Mesenchymal stem cell (in vitro differentiated cells and primary cell): ENCODE measurements at regions not wholly inside any gene's neighbourhood (a gene's known extent, or its start where the extent isn't known, plus 50 kb on each side); places are given as distances from the start of the nearest gene placed in this dataset.

Source experiments
- DNase-seq: peaks from one replicate; pipeline ENCODE4 v3.0.0-alpha.2; 2013
- H2AFZ ChIP-seq: one replicate; pipeline ENCODE4 v1.6.1; 2013; ENCODE audit warnings: low read depth, mild to moderate bottlenecking, control low read depth, inconsistent platforms, low read length, moderate library complexity
- H2AK5ac ChIP-seq: 2 replicates; pipeline ENCODE4 v1.6.1; 2013; ENCODE audit warnings: low read length, moderate library complexity, mild to moderate bottlenecking, inconsistent platforms; ENCODE audit not compliant: severe bottlenecking
- H2BK120ac ChIP-seq: one replicate; pipeline ENCODE4 v1.6.1; 2013; ENCODE audit warnings: low read depth, mild to moderate bottlenecking, inconsistent platforms, low read length, moderate library complexity
- H2BK12ac ChIP-seq, 2 experiments: one replicate each; pipeline ENCODE4 v1.6.1; 2013; ENCODE audit warnings: inconsistent platforms in 2 of 2, low read length in 2 of 2, mild to moderate bottlenecking in 2 of 2, moderate library complexity in 2 of 2, control low read depth in 1 of 2
- H2BK15ac ChIP-seq: one replicate; pipeline ENCODE4 v1.6.1; 2013; ENCODE audit warnings: mild to moderate bottlenecking, low read depth, inconsistent platforms; ENCODE audit not compliant: poor library complexity, severe bottlenecking
- H2BK5ac ChIP-seq: 2 replicates; pipeline ENCODE4 v1.6.1; 2013; ENCODE audit warnings: low read depth, mild to moderate bottlenecking, low read length, control low read depth, inconsistent platforms; ENCODE audit not compliant: poor library complexity, severe bottlenecking
- H3K14ac ChIP-seq, 2 experiments: one replicate each; pipeline ENCODE4 v1.6.1; 2013; ENCODE audit warnings: inconsistent platforms in 2 of 2, low read length in 2 of 2, control low read depth in 1 of 2, mild to moderate bottlenecking in 1 of 2, moderate library complexity in 1 of 2
- H3K18ac ChIP-seq, 2 experiments: one replicate each; pipeline ENCODE4 v1.6.1; 2013; ENCODE audit warnings: inconsistent platforms in 2 of 2, low read length in 2 of 2, control low read depth in 1 of 2, low read depth in 1 of 2, mild to moderate bottlenecking in 1 of 2
- H3K23ac ChIP-seq, 2 experiments: one replicate each; pipeline ENCODE4 v1.6.1; 2013; ENCODE audit warnings: inconsistent platforms in 2 of 2, low read length in 2 of 2, mild to moderate bottlenecking in 2 of 2, moderate library complexity in 2 of 2, control low read depth in 1 of 2
- H3K27ac ChIP-seq: 2 replicates; pipeline ENCODE4 v1.5.1; 2013; ENCODE audit warnings: mild to moderate bottlenecking, moderate library complexity, low read length, control low read depth, inconsistent platforms; ENCODE audit not compliant: poor library complexity, severe bottlenecking
- H3K27me3 ChIP-seq, 2 experiments: 2 replicates each; pipeline versions ENCODE4 v1.6.1 to v1.7.0; 2013; ENCODE audit warnings: low read length in 2 of 2, mild to moderate bottlenecking in 2 of 2, moderate library complexity in 2 of 2, control low read depth in 1 of 2, inconsistent platforms in 1 of 2; ENCODE audit not compliant: control insufficient read depth in 1 of 2, insufficient read depth in 1 of 2
- H3K36me3 ChIP-seq, 2 experiments: 2 replicates each; pipeline versions ENCODE4 v1.6.1 to v1.7.0; 2013; ENCODE audit warnings: low read length in 2 of 2, control low read depth in 1 of 2, inconsistent platforms in 1 of 2, low read depth in 1 of 2, mild to moderate bottlenecking in 1 of 2; ENCODE audit not compliant: insufficient read depth in 2 of 2, control insufficient read depth in 1 of 2
- H3K4ac ChIP-seq, 2 experiments: one replicate each; pipeline ENCODE4 v1.6.1; 2013; ENCODE audit warnings: inconsistent platforms in 2 of 2, low read length in 2 of 2, mild to moderate bottlenecking in 2 of 2, moderate library complexity in 2 of 2, control low read depth in 1 of 2, low read depth in 1 of 2
- H3K4me1 ChIP-seq: 2 replicates; pipeline ENCODE4 v1.6.1; 2013; ENCODE audit warnings: low read depth, low read length, control low read depth; ENCODE audit not compliant: control insufficient read depth, insufficient read depth
- H3K4me2 ChIP-seq: 2 replicates; pipeline ENCODE4 v1.6.1; 2013; ENCODE audit warnings: low read length, mild to moderate bottlenecking, inconsistent platforms; ENCODE audit not compliant: poor library complexity, severe bottlenecking
- H3K4me3 ChIP-seq, 2 experiments: 2 replicates each; pipeline versions ENCODE4 v1.5.1 to v1.7.0; 2013; ENCODE audit warnings: low read length in 2 of 2, mild to moderate bottlenecking in 2 of 2, control low read depth in 1 of 2, low read depth in 1 of 2; ENCODE audit not compliant: insufficient read depth in 1 of 2
- H3K79me1 ChIP-seq: replicated peaks from 2 replicates; pipeline ENCODE4 v1.6.1; 2013; ENCODE audit warnings: mild to moderate bottlenecking, control low read depth, low read length, inconsistent platforms; ENCODE audit not compliant: poor library complexity, severe bottlenecking
- H3K9ac ChIP-seq: 2 replicates; pipeline ENCODE4 v1.7.0; 2013; ENCODE audit warnings: mild to moderate bottlenecking, low read length, moderate library complexity
- H3K9me3 ChIP-seq: 2 replicates; pipeline ENCODE4 v1.7.0; 2013; ENCODE audit warnings: mild to moderate bottlenecking, low read length; ENCODE audit not compliant: control insufficient read depth
- H4K8ac ChIP-seq: one replicate; pipeline ENCODE4 v1.6.1; 2013; ENCODE audit warnings: inconsistent platforms, mild to moderate bottlenecking, low read length, moderate library complexity
- H4K91ac ChIP-seq: one replicate; pipeline ENCODE4 v1.6.1; 2013; ENCODE audit warnings: mild to moderate bottlenecking, low read length, inconsistent platforms
- WGBS: methylation state at CpG from one replicate; pipeline ENCODE4 v1.1.7; 2013; ENCODE audit warnings: mixed read lengths; 5-methylcytosine and 5-hydroxymethylcytosine counted together

DNA sequence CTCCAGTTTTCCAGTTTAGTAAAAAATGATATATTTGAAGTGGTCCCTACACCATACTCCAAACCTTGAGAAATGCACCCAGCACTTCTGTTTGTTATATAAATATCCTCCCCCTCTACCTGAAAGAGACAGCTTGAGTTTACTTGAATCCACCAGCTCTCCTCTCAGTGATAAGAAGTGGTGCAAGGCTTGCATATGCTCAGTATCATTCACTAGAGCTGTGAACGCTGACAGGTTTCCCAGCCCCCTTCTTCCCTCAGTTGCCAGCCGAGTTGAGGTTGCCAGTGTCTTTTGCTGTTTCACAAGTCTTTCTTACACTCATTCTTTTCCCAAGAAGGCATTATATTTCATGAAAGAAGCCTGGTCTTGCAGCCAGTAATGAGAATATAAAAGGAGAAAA lies 880.0 kb downstream of the LRRTM4 start:
- DNase-seq: no peak
- H3K79me1 ChIP-seq: no peaks in the 10 kb centered on the region
- H4K91ac ChIP-seq: no peak overlapping the region
- no peak overlapping the region for H3K18ac ChIP-seq
- H3K23ac ChIP-seq: no peak overlapping the region
- H2BK5ac ChIP-seq: no peak overlapping the region
- H3K4ac ChIP-seq: no peak overlapping the region
- no peaks in the 10 kb centered on the region for H3K27me3 ChIP-seq
- no peak overlapping the region for H3K14ac ChIP-seq
- H3K4me3 ChIP-seq: no peak overlapping the region
- H2BK120ac ChIP-seq: no peak overlapping the region
- no peak overlapping the region for H3K9ac ChIP-seq
- H2AK5ac ChIP-seq: no peak overlapping the region
- H2BK12ac ChIP-seq: no peak overlapping the region
- H2BK15ac ChIP-seq: no peak overlapping the region
- no peaks in the 10 kb centered on the region for H3K36me3 ChIP-seq
- no peak overlapping the region for H3K27ac ChIP-seq
- no peak overlapping the region for H2AFZ ChIP-seq
- no peaks in the 10 kb centered on the region for H3K4me1 ChIP-seq
- H3K9me3 ChIP-seq: peaks cover 13% of the 10 kb centered on the region
- H4K8ac ChIP-seq: no peak overlapping the region
- 0% methylated on average over 1 of the region's 2 CpGs for WGBS
- H3K4me2 ChIP-seq: no peak overlapping the region

GRCh38 chr2:76641506-76641905 lies 880.7 kb downstream of the LRRTM4 start:
- Histone ChIP-seq H3K4me3 (no peak overlapping the region), H3K9ac (no peak overlapping the region), H3K27me3 (no peaks in the 10 kb centered on the region), H3K36me3 (no peaks in the 10 kb centered on the region), H2BK120ac (no peak overlapping the region), H4K8ac (no peak overlapping the region), H3K27ac (no peak overlapping the region), H3K9me3 (peaks cover 13% of the 10 kb centered on the region), H3K4ac (no peak overlapping the region), H3K79me1 (no peaks in the 10 kb centered on the region), H2AK5ac (no peak overlapping the region), H3K23ac (no peak overlapping the region), H2BK15ac (no peak overlapping the region), H2BK12ac (no peak overlapping the region), H3K14ac (no peak overlapping the region), H4K91ac (no peak overlapping the region), H2BK5ac (no peak overlapping the region), H3K4me2 (no peak overlapping the region), H3K4me1 (no peaks in the 10 kb centered on the region), H3K18ac (no peak overlapping the region), H2AFZ (no peak overlapping the region)
- DNase-seq: no peak
- no CpG with 5 or more reads among the region's 3 CpGs for WGBS

DNA sequence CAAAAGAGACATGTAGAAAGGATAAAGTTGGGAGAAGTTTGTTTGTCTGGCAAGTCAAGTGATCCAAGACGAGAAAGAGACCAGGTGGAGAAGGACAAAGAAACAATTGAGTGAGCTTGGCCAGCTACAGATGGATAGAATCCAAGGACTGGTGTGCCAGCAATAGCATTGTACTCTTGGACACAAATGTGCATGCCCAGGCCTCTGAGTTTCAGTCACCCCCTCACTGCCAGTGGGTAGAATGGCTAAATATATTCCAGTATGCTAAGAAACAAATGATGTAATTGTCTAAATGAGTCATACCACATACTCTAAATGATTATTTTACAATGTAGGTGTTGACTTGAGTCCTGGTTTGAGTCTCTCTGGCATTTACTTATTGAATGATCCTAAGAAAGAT lies 881.3 kb downstream of the LRRTM4 start:
- DNase-seq: peak; percentile 12
- Histone ChIP-seq H3K36me3 (no peaks in the 10 kb centered on the region), H3K27ac (no peak overlapping the region), H2BK5ac (no peak overlapping the region), H3K27me3 (no peaks in the 10 kb centered on the region), H2AFZ (no peak overlapping the region), H3K14ac (no peak overlapping the region), H3K4me2 (no peak overlapping the region), H2BK15ac (no peak overlapping the region), H3K18ac (no peak overlapping the region), H4K91ac (no peak overlapping the region), H3K4ac (no peak overlapping the region), H3K9me3 (peaks cover 13% of the 10 kb centered on the region), H2AK5ac (no peak overlapping the region), H3K9ac (no peak overlapping the region), H3K79me1 (no peaks in the 10 kb centered on the region), H3K4me3 (no peak overlapping the region), H2BK120ac (no peak overlapping the region), H4K8ac (no peak overlapping the region), H3K23ac (no peak overlapping the region), H3K4me1 (no peaks in the 10 kb centered on the region), H2BK12ac (no peak overlapping the region)
- WGBS: 100% methylated on average over 1 of the region's 1 CpG

- H3K14ac ChIP-seq: no peak overlapping the region
- no peak overlapping the region for H2BK5ac ChIP-seq
- H3K27ac ChIP-seq: no peak overlapping the region
- no peak for DNase-seq
- no peak overlapping the region for H4K8ac ChIP-seq
- no peak overlapping the region for H2BK15ac ChIP-seq
- H3K27me3 ChIP-seq: no peaks in the 10 kb centered on the region
- H2BK12ac ChIP-seq: no peak overlapping the region
- no peak overlapping the region for H3K4me2 ChIP-seq
- H3K4me1 ChIP-seq: no peaks in the 10 kb centered on the region
- H3K9ac ChIP-seq: no peak overlapping the region
- H3K79me1 ChIP-seq: no peaks in the 10 kb centered on the region
- H3K23ac ChIP-seq: no peak overlapping the region
- H3K18ac ChIP-seq: no peak overlapping the region
- no peak overlapping the region for H2AK5ac ChIP-seq
- H3K4me3 ChIP-seq: no peak overlapping the region
- peaks cover 13% of the 10 kb centered on the region for H3K9me3 ChIP-seq
- H2AFZ ChIP-seq: no peak overlapping the region
- 96% methylated on average over 5 of the region's 5 CpGs for WGBS
- no peak overlapping the region for H3K4ac ChIP-seq
- H4K91ac ChIP-seq: no peak overlapping the region
- no peaks in the 10 kb centered on the region for H3K36me3 ChIP-seq
- no peak overlapping the region for H2BK120ac ChIP-seq
Measured at GRCh38 chr2:76639171-76639680, 883.0 kb downstream of the LRRTM4 start.
